ENCODE measurements at regions not wholly inside any gene's neighbourhood (a gene's known extent, or its start where the extent isn't known, plus 50 kb on each side); places are given as distances from the start of the nearest gene placed in this dataset.

GRCh38 chr2:63772061-63772460 is 69.6 kb upstream of the UGP2 start:
- TF ChIP-seq, protein P1, sequence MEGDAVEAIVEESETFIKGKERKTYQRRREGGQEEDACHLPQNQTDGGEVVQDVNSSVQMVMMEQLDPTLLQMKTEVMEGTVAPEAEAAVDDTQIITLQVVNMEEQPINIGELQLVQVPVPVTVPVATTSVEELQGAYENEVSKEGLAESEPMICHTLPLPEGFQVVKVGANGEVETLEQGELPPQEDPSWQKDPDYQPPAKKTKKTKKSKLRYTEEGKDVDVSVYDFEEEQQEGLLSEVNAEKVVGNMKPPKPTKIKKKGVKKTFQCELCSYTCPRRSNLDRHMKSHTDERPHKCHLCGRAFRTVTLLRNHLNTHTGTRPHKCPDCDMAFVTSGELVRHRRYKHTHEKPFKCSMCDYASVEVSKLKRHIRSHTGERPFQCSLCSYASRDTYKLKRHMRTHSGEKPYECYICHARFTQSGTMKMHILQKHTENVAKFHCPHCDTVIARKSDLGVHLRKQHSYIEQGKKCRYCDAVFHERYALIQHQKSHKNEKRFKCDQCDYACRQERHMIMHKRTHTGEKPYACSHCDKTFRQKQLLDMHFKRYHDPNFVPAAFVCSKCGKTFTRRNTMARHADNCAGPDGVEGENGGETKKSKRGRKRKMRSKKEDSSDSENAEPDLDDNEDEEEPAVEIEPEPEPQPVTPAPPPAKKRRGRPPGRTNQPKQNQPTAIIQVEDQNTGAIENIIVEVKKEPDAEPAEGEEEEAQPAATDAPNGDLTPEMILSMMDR (IDR thresholded peaks at IDR 0.05) = no peak
- TF ChIP-seq POLR2A (IDR thresholded peaks at IDR 0.05) = no peak

Measured in Peyer's patch (tissue), 4 donors.